ENCODE measurements at regions not wholly inside any gene's neighbourhood (a gene's known extent, or its start where the extent isn't known, plus 50 kb on each side); places are given as distances from the start of the nearest gene placed in this dataset.

DNA sequence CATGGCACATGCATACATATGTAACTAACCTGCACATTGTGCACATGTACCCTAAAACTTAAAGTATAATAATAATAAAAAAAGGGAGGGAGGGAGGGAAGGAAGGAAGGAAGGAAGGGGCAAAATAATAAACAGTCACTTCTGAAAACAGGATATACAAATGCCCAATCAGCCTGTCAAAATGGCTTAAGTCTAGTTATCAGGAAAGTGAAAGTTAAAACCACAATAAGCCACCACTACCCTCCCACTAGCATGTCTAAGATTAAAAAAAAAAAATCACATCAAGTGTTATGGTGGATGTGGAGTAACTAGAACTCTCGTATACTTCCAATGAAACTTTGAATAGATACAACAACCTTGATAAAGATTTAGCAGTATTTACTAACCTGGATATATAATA is 145.6 kb upstream of the GMNC start:
- H4K91ac ChIP-seq (ENCODE audit: low read depth, low read length) = no peak overlapping the region
- no peak overlapping the region for H3K4ac ChIP-seq (ENCODE audit: low read depth, low read length)
- no peak overlapping the region for H3K4me2 ChIP-seq (ENCODE audit: low read length)
- no peak overlapping the region for H3K23ac ChIP-seq (ENCODE audit: low read length)
- H2BK12ac ChIP-seq (ENCODE audit: low read length) = no peak overlapping the region
- H3K9ac ChIP-seq (ENCODE audit: low read length) = no peak overlapping the region
- H2BK120ac ChIP-seq (ENCODE audit: insufficient read depth, low read length, poor library complexity) = no peak overlapping the region
- no peak overlapping the region for H4K8ac ChIP-seq (ENCODE audit: low read depth, low read length)
- H4K12ac ChIP-seq (ENCODE audit: low read depth, low read length) = no peak overlapping the region
- WGBS (ENCODE audit: extremely low coverage, insufficient coverage, insufficient read length) = no CpG with 5 or more reads among the region's 1 CpG
- H3K27ac ChIP-seq (ENCODE audit: low read depth, low read length) = no peak overlapping the region
- H3K4me1 ChIP-seq (ENCODE audit: control insufficient read depth in 1 of 2, insufficient read depth in 2 of 2, low read length in 2 of 2) = no peaks in the 10 kb centered on the region
- no peak for DNase-seq
- H3K4me3 ChIP-seq (ENCODE audit: low read depth, low read length) = no peak overlapping the region
- H3K14ac ChIP-seq (ENCODE audit: low read length) = no peak overlapping the region
- no peaks in the 10 kb centered on the region for H3K9me3 ChIP-seq (ENCODE audit: insufficient read depth, low read depth, low read length)
- H2AFZ ChIP-seq (ENCODE audit: insufficient read depth, low read length, poor library complexity) = no peak overlapping the region
- no peaks in the 10 kb centered on the region for H3K79me1 ChIP-seq (ENCODE audit: low read length)
- H3K27me3 ChIP-seq (ENCODE audit: insufficient read depth, low read length) = no peaks in the 10 kb centered on the region
- no peaks in the 10 kb centered on the region for H3K79me2 ChIP-seq (ENCODE audit: control insufficient read depth, insufficient read depth, low read length, poor library complexity)
- H3K36me3 ChIP-seq (ENCODE audit: control insufficient read depth in 1 of 2, insufficient read depth in 2 of 2, low read length in 2 of 2) = no peaks in the 10 kb centered on the region
- no peak overlapping the region for H2BK5ac ChIP-seq (ENCODE audit: low read depth, low read length, poor library complexity)
- no peak overlapping the region for H2AK5ac ChIP-seq (ENCODE audit: low read length)
- H3K18ac ChIP-seq (ENCODE audit: low read length) = no peak overlapping the region

GRCh38 chr3:191005790-191006189 is 143.3 kb upstream of the GMNC start:
- Histone ChIP-seq H2BK12ac (ENCODE audit: low read length) (no peak overlapping the region), H2AK5ac (ENCODE audit: low read length) (no peak overlapping the region), H4K91ac (ENCODE audit: low read depth, low read length) (no peak overlapping the region), H3K27ac (ENCODE audit: low read depth, low read length) (no peak overlapping the region), H3K4me2 (ENCODE audit: low read length) (no peak overlapping the region), H3K14ac (ENCODE audit: low read length) (no peak overlapping the region), H2AFZ (ENCODE audit: insufficient read depth, low read length, poor library complexity) (no peak overlapping the region), H3K18ac (ENCODE audit: low read length) (no peak overlapping the region), H4K12ac (ENCODE audit: low read depth, low read length) (no peak overlapping the region), H3K4ac (ENCODE audit: low read depth, low read length) (no peak overlapping the region), H3K27me3 (ENCODE audit: insufficient read depth, low read length) (no peaks in the 10 kb centered on the region), H3K79me1 (ENCODE audit: low read length) (no peaks in the 10 kb centered on the region), H3K9me3 (ENCODE audit: insufficient read depth, low read depth, low read length) (no peaks in the 10 kb centered on the region), H3K36me3 (ENCODE audit: control insufficient read depth in 1 of 2, insufficient read depth in 2 of 2, low read length in 2 of 2) (no peaks in the 10 kb centered on the region), H3K23ac (ENCODE audit: low read length) (no peak overlapping the region), H2BK120ac (ENCODE audit: insufficient read depth, low read length, poor library complexity) (no peak overlapping the region), H3K79me2 (ENCODE audit: control insufficient read depth, insufficient read depth, low read length, poor library complexity) (no peaks in the 10 kb centered on the region), H4K8ac (ENCODE audit: low read depth, low read length) (no peak overlapping the region), H3K4me3 (ENCODE audit: low read depth, low read length) (no peak overlapping the region), H2BK5ac (ENCODE audit: low read depth, low read length, poor library complexity) (peak overlapping the region; percentile 21), H3K9ac (ENCODE audit: low read length) (no peak overlapping the region), H3K4me1 (ENCODE audit: control insufficient read depth in 1 of 2, insufficient read depth in 2 of 2, low read length in 2 of 2) (no peaks in the 10 kb centered on the region)
- no peak for DNase-seq
- WGBS (ENCODE audit: extremely low coverage, insufficient coverage, insufficient read length) = no CpG with 5 or more reads among the region's 3 CpGs

DNA sequence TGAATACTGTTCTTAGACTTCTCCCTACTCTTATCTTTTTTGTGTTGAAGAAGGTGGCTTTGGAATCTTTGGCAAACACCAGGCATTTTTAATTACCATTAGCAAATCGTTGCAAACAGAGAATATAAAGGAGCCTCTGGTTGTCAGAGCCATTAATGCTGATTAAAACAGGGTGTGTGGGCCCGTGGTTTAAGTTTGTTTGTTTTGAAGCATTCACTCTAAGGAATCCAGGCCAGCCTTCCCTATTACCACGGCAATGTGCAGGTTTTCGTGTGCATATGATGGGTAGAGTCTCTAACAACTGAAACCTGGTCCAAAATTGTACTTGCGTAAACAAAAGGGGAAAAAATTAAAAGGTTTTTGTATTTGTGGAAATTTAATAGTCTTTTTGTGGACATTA is 141.2 kb upstream of the GMNC start:
- Histone ChIP-seq H3K27ac (ENCODE audit: low read depth, low read length) (no peak overlapping the region), H3K23ac (ENCODE audit: low read length) (no peak overlapping the region), H3K4me3 (ENCODE audit: low read depth, low read length) (no peak overlapping the region), H2AFZ (ENCODE audit: insufficient read depth, low read length, poor library complexity) (no peak overlapping the region), H3K79me1 (ENCODE audit: low read length) (no peaks in the 10 kb centered on the region), H3K79me2 (ENCODE audit: control insufficient read depth, insufficient read depth, low read length, poor library complexity) (no peaks in the 10 kb centered on the region), H4K91ac (ENCODE audit: low read depth, low read length) (no peak overlapping the region), H4K8ac (ENCODE audit: low read depth, low read length) (no peak overlapping the region), H3K9me3 (ENCODE audit: insufficient read depth, low read depth, low read length) (no peaks in the 10 kb centered on the region), H2AK5ac (ENCODE audit: low read length) (no peak overlapping the region), H3K14ac (ENCODE audit: low read length) (no peak overlapping the region), H3K9ac (ENCODE audit: low read length) (no peak overlapping the region), H2BK5ac (ENCODE audit: low read depth, low read length, poor library complexity) (no peak overlapping the region), H3K27me3 (ENCODE audit: insufficient read depth, low read length) (no peaks in the 10 kb centered on the region), H3K4me2 (ENCODE audit: low read length) (no peak overlapping the region), H3K4me1 (ENCODE audit: control insufficient read depth in 1 of 2, insufficient read depth in 2 of 2, low read length in 2 of 2) (no peaks in the 10 kb centered on the region), H3K18ac (ENCODE audit: low read length) (no peak overlapping the region), H4K12ac (ENCODE audit: low read depth, low read length) (no peak overlapping the region), H2BK12ac (ENCODE audit: low read length) (no peak overlapping the region), H3K36me3 (ENCODE audit: control insufficient read depth in 1 of 2, insufficient read depth in 2 of 2, low read length in 2 of 2) (no peaks in the 10 kb centered on the region), H2BK120ac (ENCODE audit: insufficient read depth, low read length, poor library complexity) (no peak overlapping the region), H3K4ac (ENCODE audit: low read depth, low read length) (no peak overlapping the region)
- no peak for DNase-seq
- WGBS (ENCODE audit: extremely low coverage, insufficient coverage, insufficient read length) = no CpG with 5 or more reads among the region's 5 CpGs

GRCh38 chr3:190996181-190996775 is 133.8 kb upstream of the GMNC start:
- no peaks in the 10 kb centered on the region for H3K36me3 ChIP-seq (ENCODE audit: control insufficient read depth in 1 of 2, insufficient read depth in 2 of 2, low read length in 2 of 2)
- H2BK120ac ChIP-seq (ENCODE audit: insufficient read depth, low read length, poor library complexity) = no peak overlapping the region
- no peak overlapping the region for H3K18ac ChIP-seq (ENCODE audit: low read length)
- no peak overlapping the region for H4K8ac ChIP-seq (ENCODE audit: low read depth, low read length)
- no peak overlapping the region for H2BK12ac ChIP-seq (ENCODE audit: low read length)
- H3K23ac ChIP-seq (ENCODE audit: low read length) = no peak overlapping the region
- no peak for DNase-seq
- H4K12ac ChIP-seq (ENCODE audit: low read depth, low read length) = no peak overlapping the region
- no peak overlapping the region for H2BK5ac ChIP-seq (ENCODE audit: low read depth, low read length, poor library complexity)
- H2AFZ ChIP-seq (ENCODE audit: insufficient read depth, low read length, poor library complexity) = no peak overlapping the region
- H3K4me3 ChIP-seq (ENCODE audit: low read depth, low read length) = no peak overlapping the region
- WGBS (ENCODE audit: extremely low coverage, insufficient coverage, insufficient read length) = no CpG with 5 or more reads among the region's 3 CpGs
- no peak overlapping the region for H2AK5ac ChIP-seq (ENCODE audit: low read length)
- H3K4me2 ChIP-seq (ENCODE audit: low read length) = no peak overlapping the region
- H3K9me3 ChIP-seq (ENCODE audit: insufficient read depth, low read depth, low read length) = no peaks in the 10 kb centered on the region
- H3K4me1 ChIP-seq (ENCODE audit: control insufficient read depth in 1 of 2, insufficient read depth in 2 of 2, low read length in 2 of 2) = no peaks in the 10 kb centered on the region
- no peaks in the 10 kb centered on the region for H3K79me2 ChIP-seq (ENCODE audit: control insufficient read depth, insufficient read depth, low read length, poor library complexity)
- no peak overlapping the region for H3K9ac ChIP-seq (ENCODE audit: low read length)
- no peaks in the 10 kb centered on the region for H3K27me3 ChIP-seq (ENCODE audit: insufficient read depth, low read length)
- H3K27ac ChIP-seq (ENCODE audit: low read depth, low read length) = no peak overlapping the region
- no peaks in the 10 kb centered on the region for H3K79me1 ChIP-seq (ENCODE audit: low read length)
- H4K91ac ChIP-seq (ENCODE audit: low read depth, low read length) = no peak overlapping the region
- no peak overlapping the region for H3K4ac ChIP-seq (ENCODE audit: low read depth, low read length)
- no peak overlapping the region for H3K14ac ChIP-seq (ENCODE audit: low read length)
